Fibroblast of villous mesenchyme (primary cell): ENCODE measurements at regions not wholly inside any gene's neighbourhood (a gene's known extent, or its start where the extent isn't known, plus 50 kb on each side); places are given as distances from the start of the nearest gene placed in this dataset.

Experiments
- DNase-seq: peaks from one replicate; pipeline ENCODE4 v3.0.0-alpha.2; 2010; ENCODE audit warnings: low read depth
- H3K4me3 ChIP-seq: 2 replicates; pipeline ENCODE4 v1.5.1; 2011; ENCODE audit warnings: low read depth, mild to moderate bottlenecking, low read length
- CTCF ChIP-seq: IDR thresholded peaks from 2 replicates; pipeline ENCODE4 v1.5.1; 2012; ENCODE audit warnings: low read depth, mild to moderate bottlenecking, low read length; ENCODE audit not compliant: insufficient read depth

DNA sequence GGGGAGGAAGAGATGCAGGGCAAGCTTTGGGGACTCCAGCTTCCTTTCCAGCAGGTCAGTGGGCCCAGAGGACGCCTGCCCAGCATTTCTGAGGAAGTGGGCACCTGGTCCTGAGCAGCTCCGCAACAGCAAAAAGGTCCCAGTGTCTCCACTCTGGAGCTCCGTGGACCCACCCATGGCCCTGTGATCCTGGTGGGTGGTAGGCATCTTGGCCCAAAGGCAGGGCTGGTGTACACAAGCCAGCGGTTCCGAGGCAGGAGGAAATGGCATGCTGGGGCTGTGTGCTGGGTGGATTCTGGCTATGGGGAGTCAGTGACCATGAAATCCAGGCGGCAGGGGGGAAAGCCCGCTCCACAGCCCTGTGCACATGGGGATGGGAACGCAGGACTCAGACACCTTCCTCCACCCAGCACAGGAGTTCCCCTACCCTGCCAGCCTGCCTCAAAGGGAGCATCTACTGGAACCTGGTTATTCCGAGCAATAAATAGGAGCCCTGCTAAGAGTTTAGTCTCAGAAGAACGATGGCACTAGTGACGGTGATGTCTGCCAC lies 206.0 kb downstream of the GLI2 start:
- no peak for TF ChIP-seq CTCF
- DNase-seq = no peak
- no peak overlapping the region for H3K4me3 ChIP-seq

- no peak overlapping the region for H3K4me3 ChIP-seq
- DNase-seq = no peak
- no peak for TF ChIP-seq CTCF
Observed at GRCh38 chr2:120942658-120943057, 207.0 kb downstream of the GLI2 start.

GRCh38 chr2:120943403-120944034 lies 207.9 kb downstream of the GLI2 start:
- H3K4me3 ChIP-seq = no peak overlapping the region
- TF ChIP-seq CTCF = no peak
- DNase-seq = no peak

- DNase-seq = no peak
- no peak for TF ChIP-seq CTCF
- H3K4me3 ChIP-seq = no peak overlapping the region
Observed at GRCh38 chr2:120944575-120944974, 208.9 kb downstream of the GLI2 start.

- no peak for TF ChIP-seq CTCF
- no peak for DNase-seq
- H3K4me3 ChIP-seq = no peak overlapping the region
Observed at GRCh38 chr2:120945091-120945490, 209.4 kb downstream of the GLI2 start.

- DNase-seq = no peak
- TF ChIP-seq CTCF = no peak
- H3K4me3 ChIP-seq = no peak overlapping the region
Observed at GRCh38 chr2:120945832-120946499, 210.3 kb downstream of the GLI2 start.
